Peyer's patch (tissue), 4 donors: ENCODE measurements at regions not wholly inside any gene's neighbourhood (a gene's known extent, or its start where the extent isn't known, plus 50 kb on each side); places are given as distances from the start of the nearest gene placed in this dataset.

Experiments used
- DNase-seq, 3 donors: peaks; one replicate each; pipeline ENCODE4 v3.0.0-alpha.2; 2017 to 2019
- H3K27ac ChIP-seq, 4 donors: fragments of 200-600 bp; sonication (generic); one replicate each; pipeline ENCODE4 v1.5.1; 2016 to 2019
- H3K27me3 ChIP-seq, 2 donors: fragments of 200-600 bp; sonication (generic); one replicate each; pipeline ENCODE4 v1.5.1; 2019
- H3K36me3 ChIP-seq, 3 donors: fragments of 200-600 bp; sonication (generic); one replicate each; pipeline ENCODE4 v1.5.1; 2016 to 2019
- H3K4me1 ChIP-seq, 4 donors: fragments of 200-600 bp; sonication (generic); one replicate each; pipeline ENCODE4 v1.5.1; 2016 to 2019
- H3K4me3 ChIP-seq, 4 donors: fragments of 200-600 bp; sonication (generic); 1 replicate in 3 of 4; 2 replicates in 1 of 4; pipeline ENCODE4 v1.5.1; 2016 to 2019; ENCODE audit warnings: mild to moderate bottlenecking in 1 of 4
- H3K9me3 ChIP-seq, 4 donors: fragments of 200-600 bp; sonication (generic); one replicate each; pipeline ENCODE4 v1.5.1; 2016 to 2019; ENCODE audit warnings: mild to moderate bottlenecking in 1 of 4
- CTCF ChIP-seq, 6 experiments: fragments of 450-650 bp in 4 of 6; fragments of 200-600 bp in 2 of 6; sonication (generic) in 1 of 6; IDR thresholded peaks; one replicate each; pipeline ENCODE4 v1.5.1; 2017 to 2019; ENCODE audit warnings: antibody characterized with exemption in 6 of 6, mild to moderate bottlenecking in 3 of 6, moderate library complexity in 1 of 6
- POLR2A ChIP-seq, 2 donors: fragments of 450-650 bp; IDR thresholded peaks; one replicate each; pipeline ENCODE4 v1.5.1; 2017; ENCODE audit warnings: antibody characterized with exemption in 2 of 2, mild to moderate bottlenecking in 2 of 2, moderate library complexity in 2 of 2

- H3K36me3 ChIP-seq: no peaks in the 10 kb centered on the region
- no peaks in the 10 kb centered on the region for H3K4me1 ChIP-seq
- H3K27ac ChIP-seq: no peak overlapping the region
- TF ChIP-seq POLR2A (IDR thresholded peaks at IDR 0.05): no peak
- no peak for TF ChIP-seq CTCF (IDR thresholded peaks at IDR 0.05)
- DNase-seq: no peak
- H3K9me3 ChIP-seq: no peaks in the 10 kb centered on the region
- no peak overlapping the region for H3K4me3 ChIP-seq
- no peaks in the 10 kb centered on the region for H3K27me3 ChIP-seq
These were observed 244.8 kb upstream of the NCKAP5 start for GRCh38 chr2:133812826-133813617.

- TF ChIP-seq CTCF (IDR thresholded peaks at IDR 0.05) (no peak), POLR2A (IDR thresholded peaks at IDR 0.05) (no peak)
- no peaks in the 10 kb centered on the region for H3K27me3 ChIP-seq
- H3K4me1 ChIP-seq: no peaks in the 10 kb centered on the region
- H3K36me3 ChIP-seq: no peaks in the 10 kb centered on the region
- no peaks in the 10 kb centered on the region for H3K9me3 ChIP-seq
- no peak overlapping the region for H3K27ac ChIP-seq
- H3K4me3 ChIP-seq: no peak overlapping the region
- no peak for DNase-seq
These were observed 246.6 kb upstream of the NCKAP5 start for GRCh38 chr2:133814890-133815289.

- no peak for TF ChIP-seq CTCF (IDR thresholded peaks at IDR 0.05)
- no peak for TF ChIP-seq POLR2A (IDR thresholded peaks at IDR 0.05)
These were observed 247.8 kb upstream of the NCKAP5 start for GRCh38 chr2:133816037-133816436.

GRCh38 chr2:133817680-133818566 lies 249.7 kb upstream of the NCKAP5 start:
- Histone ChIP-seq H3K4me3 (no peak overlapping the region), H3K9me3 (no peaks in the 10 kb centered on the region), H3K4me1 (no peaks in the 10 kb centered on the region), H3K27me3 (no peaks in the 10 kb centered on the region), H3K36me3 (no peaks in the 10 kb centered on the region), H3K27ac (no peak overlapping the region)
- no peak for DNase-seq
- TF ChIP-seq CTCF (IDR thresholded peaks at IDR 0.05) (no peak), POLR2A (IDR thresholded peaks at IDR 0.05) (no peak)

More at GRCh38 chr2:133816037-133816436, 247.8 kb upstream of the NCKAP5 start:
- no peaks in the 10 kb centered on the region for H3K27me3 ChIP-seq
- DNase-seq: no peak
- no peaks in the 10 kb centered on the region for H3K36me3 ChIP-seq
- no peak overlapping the region for H3K4me3 ChIP-seq
- no peak overlapping the region for H3K27ac ChIP-seq
- no peaks in the 10 kb centered on the region for H3K9me3 ChIP-seq
- no peaks in the 10 kb centered on the region for H3K4me1 ChIP-seq

- no peak for TF ChIP-seq POLR2A (IDR thresholded peaks at IDR 0.05)
- TF ChIP-seq CTCF (IDR thresholded peaks at IDR 0.05): no peak
- H3K4me1 ChIP-seq: no peaks in the 10 kb centered on the region
- no peak overlapping the region for H3K27ac ChIP-seq
- no peaks in the 10 kb centered on the region for H3K36me3 ChIP-seq
- DNase-seq: no peak
- no peak overlapping the region for H3K4me3 ChIP-seq
- no peaks in the 10 kb centered on the region for H3K27me3 ChIP-seq
- no peaks in the 10 kb centered on the region for H3K9me3 ChIP-seq
These were observed 250.4 kb upstream of the NCKAP5 start for GRCh38 chr2:133818661-133819060.
